G401.6 (cell line): ENCODE measurements at regions not wholly inside any gene's neighbourhood (a gene's known extent, or its start where the extent isn't known, plus 50 kb on each side); places are given as distances from the start of the nearest gene placed in this dataset.
"Not testable (repeated sequence)": the region's sequence is repeated elsewhere in the genome, so short reads cannot be mapped to it uniquely, and the experiment has no call there.

Experiments used
- FAIRE-seq: peaks from 2 replicates; lab custom pipeline; 2012; peaks lifted over from hg19 to GRCh38; lab: Jason Lieb, UNC

GRCh38 chr12:127596891-127597290, 670.1 kb upstream of the TMEM132C start:
- no peak for FAIRE-seq

- no peak for FAIRE-seq
Measured at GRCh38 chr12:127599436-127599835, 667.5 kb upstream of the TMEM132C start.

GRCh38 chr12:127600211-127600610, 666.8 kb upstream of the TMEM132C start:
- no peak for FAIRE-seq

- FAIRE-seq = no peak
Measured at GRCh38 chr12:127606476-127607015, 660.4 kb upstream of the TMEM132C start.

- FAIRE-seq = no peak
Measured at GRCh38 chr12:127607146-127607725, 659.7 kb upstream of the TMEM132C start.

- FAIRE-seq = not testable (repeated sequence)
Measured at GRCh38 chr12:127608359-127608758, 658.6 kb upstream of the TMEM132C start.

- FAIRE-seq = no peak
Measured at GRCh38 chr12:127613056-127613455, 653.9 kb upstream of the TMEM132C start.

GRCh38 chr12:127619869-127620734, 646.9 kb upstream of the TMEM132C start:
- no peak for FAIRE-seq

- no peak for FAIRE-seq
Measured at GRCh38 chr12:127620735-127621355, 646.1 kb upstream of the TMEM132C start.

GRCh38 chr12:127621366-127621765, 645.6 kb upstream of the TMEM132C start:
- no peak for FAIRE-seq

- no peak for FAIRE-seq
Measured at GRCh38 chr12:127623362-127623761, 643.6 kb upstream of the TMEM132C start.

- no peak for FAIRE-seq
Measured at GRCh38 chr12:127625176-127625771, 641.7 kb upstream of the TMEM132C start.

- FAIRE-seq = no peak
Measured at GRCh38 chr12:127628645-127629044, 638.3 kb upstream of the TMEM132C start.

GRCh38 chr12:127629066-127629820, 637.7 kb upstream of the TMEM132C start:
- FAIRE-seq = no peak

GRCh38 chr12:127632461-127632860, 634.5 kb upstream of the TMEM132C start:
- no peak for FAIRE-seq

- no peak for FAIRE-seq
Measured at GRCh38 chr12:127635838-127636237, 631.1 kb upstream of the TMEM132C start.

GRCh38 chr12:127636882-127637281, 630.1 kb upstream of the TMEM132C start:
- no peak for FAIRE-seq

GRCh38 chr12:127640181-127640886, 626.6 kb upstream of the TMEM132C start:
- no peak for FAIRE-seq

- FAIRE-seq = no peak
Measured at GRCh38 chr12:127642208-127642607, 624.8 kb upstream of the TMEM132C start.

GRCh38 chr12:127648321-127648720, 618.6 kb upstream of the TMEM132C start:
- no peak for FAIRE-seq

- FAIRE-seq = no peak
Measured at GRCh38 chr12:127649961-127650360, 617.0 kb upstream of the TMEM132C start.
